ENCODE measurements at regions not wholly inside any gene's neighbourhood (a gene's known extent, or its start where the extent isn't known, plus 50 kb on each side); places are given as distances from the start of the nearest gene placed in this dataset.
"Not testable (repeated sequence)": the region's sequence is repeated elsewhere in the genome, so short reads cannot be mapped to it uniquely, and the experiment has no call there.

- not testable (repeated sequence) for DNase-seq
Measured at GRCh38 chr4:49229243-49229642, 243.2 kb downstream of the CWH43 start.

DNA sequence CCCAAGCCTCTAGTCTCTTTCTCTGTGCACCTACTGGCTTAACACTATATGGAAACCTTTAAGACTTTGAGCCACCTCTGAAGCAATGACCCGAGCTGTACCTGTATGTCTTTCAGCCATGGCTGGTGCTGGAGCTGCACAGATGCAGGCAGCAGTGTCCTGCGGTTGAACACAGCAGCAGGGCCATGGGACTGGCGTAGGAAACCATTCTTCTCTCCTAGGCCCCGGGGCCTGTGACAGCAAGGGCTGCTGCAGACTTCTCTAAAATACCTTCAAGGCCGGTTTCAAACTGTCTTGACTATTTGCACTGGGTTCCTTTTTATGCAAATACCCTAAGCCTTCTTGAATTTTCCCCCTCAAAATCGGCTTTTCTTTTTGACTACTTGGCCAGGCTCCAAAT lies 243.6 kb downstream of the CWH43 start:
- not testable (repeated sequence) for DNase-seq

- DNase-seq: not testable (repeated sequence)
Measured at GRCh38 chr4:49233346-49233745, 247.3 kb downstream of the CWH43 start.

- not testable (repeated sequence) for DNase-seq
Measured at GRCh38 chr4:49233749-49234148, 247.7 kb downstream of the CWH43 start.

- not testable (repeated sequence) for DNase-seq
Measured at GRCh38 chr4:49234382-49234781, 248.3 kb downstream of the CWH43 start.

- not testable (repeated sequence) for DNase-seq
Measured at GRCh38 chr4:49235413-49236160, 249.5 kb downstream of the CWH43 start.

DNA sequence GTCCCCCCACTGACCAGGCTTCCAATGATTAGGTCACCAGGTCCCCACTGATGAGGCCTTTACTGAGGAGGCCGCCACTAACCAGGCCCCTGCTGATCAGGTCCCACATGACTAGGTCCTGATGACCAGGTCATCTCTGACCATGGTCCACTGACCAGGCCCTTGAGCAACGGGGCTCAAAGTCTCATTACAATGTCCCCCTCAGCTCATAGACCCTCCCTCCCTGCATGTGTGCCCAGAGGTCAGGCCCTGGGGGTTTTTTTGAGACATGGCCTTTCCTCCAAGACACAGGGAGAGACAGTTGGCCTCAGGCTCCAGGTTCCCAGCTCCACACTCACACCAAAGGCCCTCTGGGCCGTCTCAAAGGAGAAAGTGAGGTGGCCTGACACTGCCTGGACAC lies 250.4 kb downstream of the CWH43 start:
- not testable (repeated sequence) for DNase-seq

DNA sequence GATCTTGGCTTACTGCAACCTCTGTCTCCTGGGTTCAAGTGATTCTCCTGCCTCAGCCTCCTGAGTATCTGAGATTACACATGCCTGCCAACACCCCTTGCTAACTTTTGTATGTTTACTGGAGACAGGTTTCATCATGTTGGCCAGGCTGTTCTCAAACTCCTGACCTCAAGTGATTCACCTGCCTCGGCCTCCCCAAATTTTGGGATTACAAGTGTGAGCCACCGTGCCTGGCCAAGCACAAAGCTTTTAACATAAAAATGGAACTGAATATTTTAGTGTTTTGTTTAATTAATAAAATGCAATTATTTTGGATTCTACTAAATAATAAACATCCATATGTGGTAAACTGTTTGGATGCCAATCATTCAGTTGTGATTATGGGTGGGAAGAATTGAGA lies 255.2 kb downstream of the CWH43 start:
- DNase-seq: not testable (repeated sequence)

DNA sequence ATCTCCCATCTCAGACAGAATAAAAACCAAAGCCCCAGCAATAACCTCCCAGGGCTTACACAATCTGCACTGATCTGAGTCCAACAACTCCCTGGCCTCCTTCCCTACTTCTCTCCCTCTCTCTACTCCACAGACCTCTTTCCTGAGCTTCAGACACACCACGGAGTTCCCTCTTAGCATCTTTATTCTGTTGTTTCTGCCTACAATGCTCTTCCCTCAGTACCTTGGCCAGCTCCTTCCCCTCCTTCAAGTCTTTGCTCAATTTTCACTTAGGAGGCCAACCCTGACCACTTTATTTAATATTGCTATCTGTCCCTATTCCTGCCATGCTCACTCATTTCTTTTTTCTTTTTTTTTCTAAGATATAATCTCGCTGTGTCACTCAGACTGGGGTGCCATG lies 276.7 kb downstream of the CWH43 start:
- not testable (repeated sequence) for DNase-seq

- DNase-seq: not testable (repeated sequence)
Measured at GRCh38 chr4:49270435-49270834, 284.4 kb downstream of the CWH43 start.

- not testable (repeated sequence) for DNase-seq
Measured at GRCh38 chr4:49270912-49271311, 284.8 kb downstream of the CWH43 start.

DNA sequence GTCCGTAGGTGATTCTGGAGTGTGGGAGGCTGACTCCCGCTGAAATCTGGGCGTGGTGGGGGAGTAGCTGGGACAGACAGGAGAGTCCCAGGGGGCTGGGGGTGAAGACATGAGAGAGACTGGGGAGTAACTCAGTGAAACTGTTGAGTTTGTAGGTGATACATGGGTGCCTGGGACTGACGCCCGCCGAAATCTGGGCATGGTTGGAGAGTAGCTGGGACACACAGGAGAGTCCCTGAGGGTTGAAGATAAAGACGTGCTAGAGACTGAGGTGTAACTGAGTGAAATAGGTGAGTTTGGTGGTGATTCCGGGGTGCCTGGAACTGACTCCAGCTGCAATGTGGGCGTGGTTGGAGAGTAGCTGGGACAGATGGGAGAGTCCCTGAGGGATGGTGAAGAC lies 299.8 kb downstream of the CWH43 start:
- not testable (repeated sequence) for DNase-seq

- not testable (repeated sequence) for DNase-seq
Measured at GRCh38 chr4:49286926-49287745, 301.1 kb downstream of the CWH43 start.

DNA sequence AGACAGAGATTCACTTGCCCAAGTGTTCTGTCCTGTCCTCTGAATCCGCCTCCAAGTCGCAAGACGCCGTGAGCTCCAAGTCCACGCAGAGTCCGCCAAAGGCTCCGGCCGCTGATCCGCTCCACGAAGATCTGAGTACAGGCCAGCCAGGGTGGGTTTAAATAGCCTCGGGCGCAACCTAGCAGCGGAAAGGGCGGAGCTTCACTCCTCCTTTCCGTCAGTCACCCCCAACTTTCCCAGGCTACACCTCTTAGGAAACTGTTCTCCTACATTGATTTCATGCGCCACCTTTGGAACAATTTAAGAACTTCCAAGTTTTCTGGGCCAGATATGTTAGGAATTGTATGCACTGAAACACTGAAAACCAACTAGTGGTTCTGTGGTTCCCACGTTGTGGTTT lies 301.8 kb downstream of the CWH43 start:
- not testable (repeated sequence) for DNase-seq

GRCh38 chr4:49288796-49289195 lies 302.7 kb downstream of the CWH43 start:
- DNase-seq: not testable (repeated sequence)

DNA sequence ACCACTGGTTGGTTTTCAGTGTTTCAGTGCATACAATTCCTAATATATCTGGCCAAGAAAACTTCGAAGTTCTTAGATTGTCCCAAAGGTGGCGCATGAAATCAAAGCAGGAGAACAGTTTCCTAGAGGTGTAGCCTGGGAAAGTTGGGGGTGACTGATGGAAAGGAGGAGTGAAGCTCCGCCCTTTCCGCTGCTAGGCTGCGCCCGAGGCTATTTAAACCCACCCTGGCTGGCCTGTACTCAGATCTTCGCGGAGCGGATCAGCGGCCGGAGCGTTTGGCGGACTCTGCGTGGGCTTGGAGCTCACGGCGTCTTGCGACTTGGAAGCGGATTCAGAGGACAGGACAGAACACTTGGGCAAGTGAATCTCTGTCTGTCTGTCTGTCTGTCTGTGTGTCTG lies 328.7 kb downstream of the CWH43 start:
- DNase-seq: not testable (repeated sequence)

DNA sequence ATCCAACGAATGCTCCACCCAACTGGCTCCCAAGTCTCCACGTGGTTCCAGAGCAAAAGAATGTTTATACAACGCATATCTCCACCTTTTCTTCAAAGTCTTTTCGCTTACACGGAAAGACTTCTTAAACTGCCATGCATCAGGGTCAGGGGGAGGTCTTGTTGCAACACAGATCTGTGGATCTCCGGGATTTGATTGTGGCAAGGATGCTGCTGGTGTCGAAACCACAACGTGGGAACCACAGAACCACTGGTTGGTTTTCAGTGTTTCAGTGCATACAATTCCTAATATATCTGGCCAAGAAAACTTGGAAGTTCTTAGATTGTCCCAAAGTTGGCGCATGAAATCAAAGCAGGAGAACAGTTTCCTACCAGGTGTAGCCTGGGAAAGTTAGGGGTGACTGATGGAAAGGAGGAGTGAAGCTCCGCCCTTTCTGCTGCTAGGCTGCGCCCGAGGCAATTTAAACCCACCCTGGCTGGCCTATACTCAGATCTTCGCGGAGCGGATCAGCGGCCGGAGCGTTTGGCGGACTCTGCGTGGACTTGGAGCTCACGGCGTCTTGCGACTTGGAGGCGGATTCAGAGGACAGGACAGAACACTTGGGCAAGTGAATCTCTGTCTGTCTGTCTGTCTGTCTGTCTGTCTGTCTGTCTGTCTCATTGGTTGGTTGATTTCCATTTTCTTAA lies 334.8 kb downstream of the CWH43 start:
- DNase-seq: not testable (repeated sequence)

DNA sequence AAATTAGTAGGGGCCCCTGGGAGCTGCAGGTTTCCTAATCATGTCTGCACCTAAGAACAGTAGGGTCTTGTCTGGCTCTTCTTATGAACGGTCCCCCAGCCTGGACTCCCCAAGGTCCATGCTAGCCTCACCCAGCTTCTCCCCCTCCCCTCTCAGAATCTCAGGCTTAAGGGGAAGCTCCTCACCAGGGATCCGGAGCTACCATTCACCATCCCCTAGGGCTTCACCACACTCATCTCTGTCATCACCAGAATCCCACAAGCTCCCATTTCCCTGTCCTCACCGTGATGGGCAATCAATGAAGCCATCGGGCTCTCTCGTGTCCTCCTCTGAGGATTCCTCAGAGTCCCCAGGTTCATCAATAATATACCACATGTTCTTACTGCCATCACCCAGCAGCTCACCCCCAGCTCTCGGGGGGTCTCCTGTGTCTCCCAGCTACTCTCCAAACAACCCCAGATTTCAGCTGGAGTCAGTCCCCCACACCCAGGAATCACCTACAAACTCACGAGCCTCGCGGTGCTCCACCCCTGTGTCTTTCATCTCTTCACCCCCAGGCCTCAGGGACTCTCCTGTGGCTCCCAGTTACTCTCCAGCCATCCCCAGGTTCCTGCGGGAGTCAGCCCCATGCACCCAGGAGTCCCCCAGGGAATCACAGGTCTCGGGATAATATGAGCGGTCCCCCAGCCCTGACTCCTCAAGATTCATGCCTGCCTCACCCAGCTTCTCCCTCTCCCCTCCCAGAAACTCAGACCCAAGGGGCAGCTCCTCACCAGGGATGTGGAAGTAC lies 335.6 kb downstream of the CWH43 start:
- not testable (repeated sequence) for DNase-seq

- not testable (repeated sequence) for DNase-seq
Measured at GRCh38 chr4:49322610-49323572, 336.8 kb downstream of the CWH43 start.

DNA sequence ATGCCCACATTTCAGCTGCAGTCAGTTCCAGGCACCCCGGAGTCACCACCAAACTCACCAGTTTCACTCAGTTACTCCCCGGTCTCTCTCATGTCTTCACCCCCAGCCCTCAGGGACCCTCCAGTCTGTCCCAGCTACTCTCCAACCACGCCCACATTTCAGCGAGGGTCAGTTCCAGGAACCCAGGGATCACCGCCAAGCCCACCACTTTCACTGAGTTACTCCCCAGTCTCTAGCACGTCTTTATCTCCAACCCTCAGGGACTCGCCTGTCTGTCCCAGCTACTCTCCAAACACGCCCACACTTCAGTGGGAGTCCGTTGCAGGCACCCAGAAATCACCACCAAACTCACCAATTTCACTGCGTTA lies 337.5 kb downstream of the CWH43 start:
- not testable (repeated sequence) for DNase-seq

Measured in stimulated activated CD4-positive, alpha-beta T cell treated with anti-CD3 and anti-CD28 coated beads, Interleukin-4, amount 100 ng/mL, for 1 hour (primary cell).